Glutamatergic neuron (in vitro differentiated cells): ENCODE measurements at regions not wholly inside any gene's neighbourhood (a gene's known extent, or its start where the extent isn't known, plus 50 kb on each side); places are given as distances from the start of the nearest gene placed in this dataset.
"Not testable (repeated sequence)": the region's sequence is repeated elsewhere in the genome, so short reads cannot be mapped to it uniquely, and the experiment has no call there.

Experiments
- DNase-seq: peaks from one replicate; pipeline ENCODE4 v3.0.0; 2022
- H3K27ac Mint-ChIP-seq: one replicate; pipeline ENCODE4 v1.8.0; 2020; ENCODE audit warnings: mild to moderate bottlenecking, mixed read lengths, inconsistent platforms; ENCODE audit not compliant: unreplicated experiment
- H3K27me3 Mint-ChIP-seq: one replicate; pipeline ENCODE4 v1.8.0; 2020; ENCODE audit warnings: mild to moderate bottlenecking, moderate library complexity, mixed read lengths, inconsistent platforms; ENCODE audit not compliant: unreplicated experiment
- H3K36me3 Mint-ChIP-seq: one replicate; pipeline ENCODE4 v1.8.0; 2020; ENCODE audit warnings: mild to moderate bottlenecking, mixed read lengths, inconsistent platforms; ENCODE audit not compliant: unreplicated experiment
- H3K4me1 Mint-ChIP-seq: one replicate; pipeline ENCODE4 v1.8.0; 2020; ENCODE audit warnings: mild to moderate bottlenecking, low read depth, mixed read lengths, inconsistent platforms; ENCODE audit not compliant: unreplicated experiment
- H3K4me3 Mint-ChIP-seq: one replicate; pipeline ENCODE4 v1.8.0; 2020; ENCODE audit warnings: mild to moderate bottlenecking, mixed read lengths, inconsistent platforms; ENCODE audit not compliant: unreplicated experiment
- H3K9me3 Mint-ChIP-seq: one replicate; pipeline ENCODE4 v1.8.0; 2020; ENCODE audit warnings: mild to moderate bottlenecking, moderate library complexity, mixed read lengths, inconsistent platforms; ENCODE audit not compliant: unreplicated experiment
- CTCF ChIP-seq: fragments of 200-600 bp; sonication (generic); IDR thresholded peaks from one replicate; pipeline ENCODE4 v1.5.0; 2021; ENCODE audit not compliant: partially characterized antibody, unreplicated experiment

GRCh38 chrX:127138218-127138617 is 318.7 kb downstream of the PRR32 start:
- Mint-ChIP-seq H3K9me3 (no peaks in the 10 kb centered on the region), H3K27ac (no peak overlapping the region), H3K4me3 (no peak overlapping the region), H3K27me3 (no peaks in the 10 kb centered on the region), H3K36me3 (no peaks in the 10 kb centered on the region), H3K4me1 (no peaks in the 10 kb centered on the region)
- TF ChIP-seq CTCF, result no peak
- no peak for DNase-seq

- Mint-ChIP-seq H3K4me1 (no peaks in the 10 kb centered on the region), H3K27ac (no peak overlapping the region), H3K9me3 (no peaks in the 10 kb centered on the region), H3K4me3 (no peak overlapping the region), H3K27me3 (no peaks in the 10 kb centered on the region), H3K36me3 (no peaks in the 10 kb centered on the region)
- TF ChIP-seq CTCF, result no peak
- DNase-seq, result no peak
Measured at GRCh38 chrX:127177966-127178365, 358.4 kb downstream of the PRR32 start.

- no peak for DNase-seq
- H3K36me3 Mint-ChIP-seq, result no peaks in the 10 kb centered on the region
- no peak for TF ChIP-seq CTCF
- H3K9me3 Mint-ChIP-seq, result no peaks in the 10 kb centered on the region
- H3K27ac Mint-ChIP-seq, result no peak overlapping the region
- no peaks in the 10 kb centered on the region for H3K4me1 Mint-ChIP-seq
- H3K4me3 Mint-ChIP-seq, result no peak overlapping the region
- no peaks in the 10 kb centered on the region for H3K27me3 Mint-ChIP-seq
Measured at GRCh38 chrX:127187095-127187494, 367.6 kb downstream of the PRR32 start.

GRCh38 chrX:127190381-127190780 is 370.9 kb downstream of the PRR32 start:
- Mint-ChIP-seq H3K4me1 (no peaks in the 10 kb centered on the region), H3K4me3 (no peak overlapping the region), H3K27me3 (no peaks in the 10 kb centered on the region), H3K27ac (no peak overlapping the region), H3K36me3 (no peaks in the 10 kb centered on the region), H3K9me3 (no peaks in the 10 kb centered on the region)
- no peak for DNase-seq
- TF ChIP-seq CTCF, result no peak

- Mint-ChIP-seq H3K9me3 (no peaks in the 10 kb centered on the region), H3K36me3 (no peaks in the 10 kb centered on the region), H3K27me3 (no peaks in the 10 kb centered on the region), H3K4me3 (no peak overlapping the region), H3K27ac (no peak overlapping the region), H3K4me1 (no peaks in the 10 kb centered on the region)
- TF ChIP-seq CTCF, result no peak
- no peak for DNase-seq
Measured at GRCh38 chrX:127207326-127207725, 387.8 kb downstream of the PRR32 start.

- H3K4me3 Mint-ChIP-seq, H3K9me3 Mint-ChIP-seq, H3K27ac Mint-ChIP-seq, H3K4me1 Mint-ChIP-seq, DNase-seq, H3K36me3 Mint-ChIP-seq, H3K27me3 Mint-ChIP-seq: not testable (repeated sequence)
Measured at GRCh38 chrX:127221821-127222220, 402.3 kb downstream of the PRR32 start.
